K562 (cell line): ENCODE measurements at regions not wholly inside any gene's neighbourhood (a gene's known extent, or its start where the extent isn't known, plus 50 kb on each side); places are given as distances from the start of the nearest gene placed in this dataset.

Source experiments
- ATAC-seq: fragments of 200-7000 bp; cut with Tn5 transposase; 3 replicates; pipeline ENCODE4 v1.9.1; 2020; ENCODE audit warnings: moderate library complexity
- BruUV-seq: library from RNA; stranded (reverse); fragments of 400-500 nt; replicated peaks from 2 replicates; lab custom pipeline; 2021; lab: Mats Ljungman, UMichigan
- CTCF ChIA-PET: fragments of 300-600 bp; formaldehyde crosslinking; extraction: SDS; loops from one replicate; lab custom pipeline; 2021; ENCODE audit warnings: low intra/inter-chr PET ratio; lab: Yijun Ruan, JAX
- POLR2A ChIA-PET: fragments of 300-600, 350-650 bp; sonication (Branson Sonifier 250); formaldehyde crosslinking; extraction: SDS; loops from one replicate; lab custom pipeline; 2021; ENCODE audit warnings: antibody characterized with exemption, inconsistent platforms; lab: Yijun Ruan, JAX
- DNase-seq, 4 experiments: peaks; one replicate each; pipeline versions ENCODE4 v3.0.0 to v3.0.0-alpha.2; 2011 to 2018; ENCODE audit warnings: low spot score in 3 of 4, mixed read lengths in 3 of 4; ENCODE audit errors: extremely low read depth in 1 of 4
- FAIRE-seq: peaks from 2 replicates; lab custom pipeline; 2011; peaks lifted over from hg19 to GRCh38; lab: Jason Lieb, UNC
- H2AFZ ChIP-seq: 2 replicates; pipeline ENCODE4 v1.6.0; 2011; ENCODE audit warnings: low read depth, low read length, control low read depth, inconsistent platforms
- H3K27ac ChIP-seq: fragments of 200-600 bp; 3 replicates; pipeline ENCODE4 v1.8.0; 2011; ENCODE audit warnings: low read depth, mild to moderate bottlenecking, control low read depth, inconsistent platforms, low read length, moderate library complexity, mixed read lengths; ENCODE audit errors: extremely low read depth
- H3K27me3 ChIP-seq, 2 experiments: fragments of 300-600 bp in 1 of 2; 2 replicates in 1 of 2; 3 replicates in 1 of 2; pipeline versions ENCODE4 v1.6.0 to v1.8.0; 2011; ENCODE audit warnings: inconsistent platforms in 2 of 2, low read length in 2 of 2, mild to moderate bottlenecking in 1 of 2, mixed read lengths in 1 of 2, moderate library complexity in 1 of 2; ENCODE audit not compliant: control insufficient read depth in 2 of 2, insufficient read depth in 2 of 2
- H3K36me3 ChIP-seq: fragments of 300-600 bp; 3 replicates; pipeline ENCODE4 v1.8.0; 2011; ENCODE audit warnings: mild to moderate bottlenecking, low read length, inconsistent platforms; ENCODE audit not compliant: control insufficient read depth, insufficient read depth
- H3K4me1 ChIP-seq, 2 experiments: fragments of 200-600 bp in 1 of 2; replicated peaks in 1 of 2; 2 replicates in 1 of 2; 3 replicates in 1 of 2; pipeline versions ENCODE4 v1.5.1 to v1.8.0; 2011; ENCODE audit warnings: inconsistent platforms in 2 of 2, low read length in 2 of 2, mild to moderate bottlenecking in 1 of 2, mixed read lengths in 1 of 2, moderate library complexity in 1 of 2; ENCODE audit not compliant: control insufficient read depth in 2 of 2, insufficient read depth in 2 of 2
- H3K4me2 ChIP-seq: 2 replicates; pipeline ENCODE4 v1.6.1; 2011; ENCODE audit warnings: low read length, control low read depth, inconsistent platforms, mixed read lengths; ENCODE audit not compliant: insufficient read depth
- H3K4me3 ChIP-seq: fragments of 200-600 bp; sonication (generic), shearing (Covaris generic); 2 replicates; pipeline ENCODE4 v1.5.1; 2016; ENCODE audit warnings: control low read depth, inconsistent platforms
- H3K79me2 ChIP-seq: fragments of 200-600 bp; 3 replicates; pipeline ENCODE4 v1.8.0; 2011; ENCODE audit warnings: low read length, inconsistent platforms; ENCODE audit not compliant: control insufficient read depth, insufficient read depth
- H3K9ac ChIP-seq, 2 experiments: 2 replicates each; pipeline versions ENCODE4 v1.6.0 to v1.6.1; 2011; ENCODE audit warnings: low read depth in 2 of 2, low read length in 2 of 2, control low read depth in 1 of 2, inconsistent platforms in 1 of 2, mild to moderate bottlenecking in 1 of 2, mixed read lengths in 1 of 2; ENCODE audit not compliant: insufficient read depth in 1 of 2
- H3K9me1 ChIP-seq: one replicate; pipeline ENCODE4 v1.6.0; 2011; ENCODE audit warnings: inconsistent platforms, mild to moderate bottlenecking, low read length, moderate library complexity; ENCODE audit not compliant: control insufficient read depth, insufficient read depth
- H3K9me3 ChIP-seq: replicated peaks from 2 replicates; pipeline ENCODE4 v1.5.1; 2011; ENCODE audit warnings: low read depth, low read length, inconsistent platforms; ENCODE audit not compliant: control insufficient read depth, insufficient read depth
- H4K20me1 ChIP-seq: replicated peaks from 2 replicates; pipeline ENCODE4 v1.6.1; 2011; ENCODE audit warnings: low read length, inconsistent platforms, mixed read lengths; ENCODE audit not compliant: control insufficient read depth, insufficient read depth
- BRF2 ChIP-seq: IDR thresholded peaks from 3 replicates; pipeline ENCODE4 v1.6.1; 2011; ENCODE audit warnings: borderline replicate concordance, mild to moderate bottlenecking; ENCODE audit not compliant: insufficient read length, insufficient read depth
- CHD4 ChIP-seq: fragments of 200-600 bp; sonication (generic); IDR thresholded peaks from 3 replicates; pipeline ENCODE4 v1.6.1; 2012; ENCODE audit warnings: low read depth, mild to moderate bottlenecking, mixed read lengths, low read length, inconsistent platforms; ENCODE audit not compliant: insufficient read depth, insufficient replicate concordance, poor library complexity, severe bottlenecking
- GMEB1 ChIP-seq: fragments of 250-450 bp; sonication (Bioruptor Pico); IDR thresholded peaks from 2 replicates; pipeline ENCODE4 v1.4.0; 2020; ENCODE audit warnings: mild to moderate bottlenecking
- RFX1 ChIP-seq: fragments of 450-650 bp; IDR thresholded peaks from 2 replicates; pipeline ENCODE4 v1.6.1; 2016; ENCODE audit warnings: mild to moderate bottlenecking, moderate library complexity
- ZNF384 ChIP-seq: IDR thresholded peaks from 2 replicates; pipeline ENCODE4 v1.6.1; 2012; ENCODE audit warnings: low read depth, low read length, improper control_type of control experiment
- ZNF436 ChIP-seq: fragments of 250-450, 450-650 bp; sonication (Bioruptor Pico); formaldehyde crosslinking; IDR thresholded peaks from 2 replicates; pipeline ENCODE4 v1.7.0; 2020; ENCODE audit warnings: mild to moderate bottlenecking
- WGBS: fragments of 100-300 bp; shearing (Covaris generic); methylation state at CpG from one replicate; pipeline ENCODE4 v1.1.6; 2016; ENCODE audit warnings: low coverage, mixed read lengths; ENCODE audit not compliant: insufficient coverage; ENCODE audit errors: missing lambda C conversion rate; 5-methylcytosine and 5-hydroxymethylcytosine counted together
- in situ Hi-C: fragments of 300-500 bp; cut with MboI; formaldehyde crosslinking; loops from 4 replicates; pipeline ENCODE4 v1.15.0; 2018; ENCODE audit warnings: inconsistent platforms, mixed read lengths
- intact Hi-C: fragments of 100-400 bp; cut with micrococcal nuclease; formaldehyde crosslinking; loops from 2 replicates; pipeline ENCODE4 v1.14.2; 2022
- TF ChIP-seq, protein P1 (sequence below): sonication (generic); formaldehyde crosslinking; IDR thresholded peaks from 2 replicates; pipeline ENCODE4 v1.9.0; 2022; ENCODE audit warnings: mild to moderate bottlenecking, missing genetic modification reagents

DNA sequence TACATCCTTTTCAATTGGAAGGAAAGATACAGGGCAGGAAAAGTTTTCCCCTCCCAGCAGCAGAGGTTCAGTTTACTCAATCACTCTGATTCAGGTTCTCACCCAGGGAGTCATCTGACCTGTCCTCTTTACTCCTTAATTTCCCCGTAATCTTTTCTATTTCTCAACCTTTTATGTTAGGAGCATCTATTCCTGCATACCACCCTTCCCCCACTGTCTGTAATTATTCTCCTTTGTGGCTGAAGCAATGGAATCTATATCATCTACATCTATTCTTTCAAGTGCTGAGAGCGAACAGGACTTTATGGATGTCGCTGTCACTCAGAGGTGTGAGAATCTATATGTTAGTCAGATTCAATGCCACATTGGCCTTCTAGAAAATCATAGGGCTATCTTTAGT is 175.2 kb downstream of the NOL4 start:
- Histone ChIP-seq H3K4me2 (no peak overlapping the region), H4K20me1 (no peaks in the 10 kb centered on the region), H2AFZ (no peak overlapping the region), H3K79me2 (no peaks in the 10 kb centered on the region), H3K4me1 (no peaks in the 10 kb centered on the region), H3K27ac (no peak overlapping the region), H3K9me1 (no peaks in the 10 kb centered on the region), H3K4me3 (no peak overlapping the region), H3K9ac (no peak overlapping the region), H3K36me3 (no peaks in the 10 kb centered on the region), H3K9me3 (no peaks in the 10 kb centered on the region)
- POLR2A ChIA-PET: no interaction called here
- in situ Hi-C loops: no loop called here
- FAIRE-seq (no peak), DNase-seq (no peak), ATAC-seq (no peak)
- WGBS: 2% methylated on average over 3 of the region's 3 CpGs
- BruUV-seq: no TSS peak
- TF ChIP-seq BRF2 (no peak), GMEB1 (CRISPR knock-in tag) (no peak)
- TF ChIP-seq, all 486 proteins: peak for 0
- no peaks in the 10 kb centered on the region for H3K27me3 ChIP-seq
- intact Hi-C loops: no loop called here
- CTCF ChIA-PET: no interaction called here

- Histone ChIP-seq H2AFZ (no peak overlapping the region), H3K4me1 (no peaks in the 10 kb centered on the region), H3K9ac (no peak overlapping the region), H3K79me2 (no peaks in the 10 kb centered on the region), H3K9me3 (no peaks in the 10 kb centered on the region), H3K36me3 (no peaks in the 10 kb centered on the region), H4K20me1 (no peaks in the 10 kb centered on the region), H3K27ac (no peak overlapping the region), H3K4me2 (no peak overlapping the region), H3K27me3 (no peaks in the 10 kb centered on the region), H3K9me1 (no peaks in the 10 kb centered on the region), H3K4me3 (no peak overlapping the region)
- no TSS peak for BruUV-seq
- 0% methylated on average over 3 of the region's 3 CpGs for WGBS
- intact Hi-C loops (no loop called here), in situ Hi-C loops (no loop called here)
- ChIA-PET POLR2A (no interaction called here), CTCF (no interaction called here)
- DNase-seq (no peak), FAIRE-seq (no peak), ATAC-seq (no peak)
- peak; percentile 42; the same call in 1 of the 2 replicates for TF ChIP-seq RFX1
- TF ChIP-seq CHD4: no peak
- TF ChIP-seq, protein P1, sequence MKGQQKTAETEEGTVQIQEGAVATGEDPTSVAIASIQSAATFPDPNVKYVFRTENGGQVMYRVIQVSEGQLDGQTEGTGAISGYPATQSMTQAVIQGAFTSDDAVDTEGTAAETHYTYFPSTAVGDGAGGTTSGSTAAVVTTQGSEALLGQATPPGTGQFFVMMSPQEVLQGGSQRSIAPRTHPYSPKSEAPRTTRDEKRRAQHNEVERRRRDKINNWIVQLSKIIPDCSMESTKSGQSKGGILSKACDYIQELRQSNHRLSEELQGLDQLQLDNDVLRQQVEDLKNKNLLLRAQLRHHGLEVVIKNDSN: no peak
- TF ChIP-seq ZNF384: no peak
- TF ChIP-seq ZNF436 (CRISPR knock-in tag): no peak
Measured at GRCh38 chr18:34048423-34048822, 176.3 kb downstream of the NOL4 start.
